Iris pigment epithelial cell (primary cell): ENCODE measurements at regions not wholly inside any gene's neighbourhood (a gene's known extent, or its start where the extent isn't known, plus 50 kb on each side); places are given as distances from the start of the nearest gene placed in this dataset.

Experiments used
- DNase-seq: peaks from one replicate; pipeline ENCODE4 v3.0.0-alpha.2; 2011; ENCODE audit warnings: low read depth

DNA sequence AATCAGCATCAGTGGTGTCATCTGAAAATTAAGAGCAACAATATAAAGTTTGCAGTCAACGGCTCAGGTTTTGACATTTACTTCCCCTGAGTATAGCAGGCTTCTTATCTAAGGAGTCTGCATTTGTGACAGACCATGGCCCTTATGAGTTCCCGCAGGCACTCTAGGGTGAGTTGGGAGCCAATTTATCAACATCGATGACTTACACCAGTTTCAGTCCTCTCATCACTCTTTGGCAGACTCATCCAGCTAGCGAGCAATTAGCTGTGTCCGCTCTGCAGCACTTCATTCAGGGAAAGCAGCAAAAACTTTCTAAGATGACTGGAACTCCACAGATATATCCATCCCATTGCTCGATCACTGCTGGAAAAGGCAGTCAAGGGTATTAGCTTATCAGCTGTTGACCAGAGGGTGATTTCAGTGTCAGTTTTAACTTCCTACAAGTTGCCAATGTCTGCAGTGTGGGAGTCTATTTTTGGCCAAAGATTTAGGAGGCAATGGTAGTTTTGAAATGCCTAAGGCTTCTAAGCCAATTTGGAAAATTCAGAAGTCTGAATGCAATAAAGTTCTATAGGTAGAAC is 625.1 kb upstream of the TENM3 start:
- DNase-seq: no peak

- DNase-seq: no peak
Measured at GRCh38 chr4:181618896-181619295, 624.3 kb upstream of the TENM3 start.

- no peak for DNase-seq
Measured at GRCh38 chr4:181619651-181620050, 623.6 kb upstream of the TENM3 start.

DNA sequence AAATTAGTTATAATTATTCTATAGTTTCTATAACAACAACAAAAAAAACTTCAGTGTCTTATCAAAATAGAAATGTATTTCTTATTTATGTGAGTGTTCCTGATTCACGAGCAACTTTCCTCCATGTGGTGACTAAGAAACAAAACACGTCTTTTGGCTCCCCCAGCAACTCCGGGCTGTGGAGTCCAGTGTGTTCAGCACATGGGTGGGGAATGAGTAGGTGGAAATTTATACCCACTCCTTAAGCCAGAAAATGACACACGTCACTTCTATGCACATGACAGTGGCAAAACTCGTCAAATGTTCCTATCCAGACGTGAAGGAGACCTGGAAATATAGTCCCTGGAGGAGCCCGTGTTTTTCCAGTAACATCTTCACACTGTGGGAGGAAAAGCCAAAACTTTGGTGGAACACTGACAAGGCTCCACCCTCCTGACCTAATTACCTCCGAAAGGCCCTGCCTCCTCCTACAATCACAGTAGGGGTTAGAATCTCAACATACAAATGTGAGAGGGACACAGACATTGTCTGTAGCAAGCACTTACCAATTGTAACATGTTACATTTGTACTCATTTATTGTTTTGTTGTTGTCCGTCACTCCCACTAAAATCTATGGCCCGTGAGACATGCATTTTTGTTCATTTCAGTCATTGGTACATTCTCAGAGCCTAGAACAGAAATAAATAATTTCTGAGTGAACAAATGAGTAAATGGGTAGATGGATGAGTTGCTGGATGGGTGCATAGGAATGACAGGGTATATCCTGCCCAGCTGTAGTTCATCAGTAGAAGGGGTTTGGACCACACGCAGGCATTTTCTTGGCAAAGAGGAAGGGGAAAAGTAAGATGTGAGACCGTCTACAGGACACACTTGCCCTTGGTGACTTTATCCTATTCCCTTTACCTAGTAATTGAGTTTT is 605.8 kb upstream of the TENM3 start:
- peak; percentile 22 for DNase-seq

DNA sequence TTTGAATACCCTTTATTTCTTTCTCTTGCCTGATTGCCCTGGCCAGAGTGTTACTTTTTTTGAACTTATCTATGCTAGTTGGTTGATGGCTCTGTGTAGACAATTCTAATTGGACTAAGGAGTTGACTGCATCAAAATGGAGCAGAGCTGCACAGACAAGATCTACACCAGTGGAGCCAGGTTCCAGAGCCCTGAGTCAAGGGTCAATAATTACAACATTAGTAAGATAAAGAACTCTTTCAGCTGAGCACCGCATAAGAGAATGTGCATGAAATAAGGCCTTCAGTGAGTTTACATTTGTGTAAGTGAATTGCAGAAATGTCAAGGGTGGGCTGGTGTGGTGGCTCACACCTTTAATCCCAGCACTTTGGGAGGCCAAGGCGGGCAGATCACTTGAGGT is 599.7 kb upstream of the TENM3 start:
- peak; percentile 32 for DNase-seq

DNA sequence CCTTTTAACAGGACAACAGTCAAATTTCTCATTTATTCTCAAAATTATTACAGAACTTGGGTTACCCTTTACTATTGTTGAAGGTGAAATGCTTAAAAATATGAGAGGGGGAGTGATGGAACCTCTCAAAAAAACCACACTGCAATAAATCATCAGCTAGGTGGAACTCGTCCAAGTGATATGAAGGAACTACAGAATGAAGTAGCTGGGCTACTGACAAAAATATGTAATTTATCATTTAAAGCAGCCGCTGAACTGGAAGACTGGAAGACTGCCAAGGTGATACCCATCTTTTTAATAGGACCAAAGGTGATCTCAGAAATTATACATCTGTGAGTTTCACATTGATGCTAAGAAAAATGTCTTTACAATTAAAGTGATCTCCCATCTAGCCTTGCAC is 597.7 kb upstream of the TENM3 start:
- peak; percentile 21 for DNase-seq

GRCh38 chr4:181646864-181647263 is 596.3 kb upstream of the TENM3 start:
- DNase-seq: peak; percentile 87

DNA sequence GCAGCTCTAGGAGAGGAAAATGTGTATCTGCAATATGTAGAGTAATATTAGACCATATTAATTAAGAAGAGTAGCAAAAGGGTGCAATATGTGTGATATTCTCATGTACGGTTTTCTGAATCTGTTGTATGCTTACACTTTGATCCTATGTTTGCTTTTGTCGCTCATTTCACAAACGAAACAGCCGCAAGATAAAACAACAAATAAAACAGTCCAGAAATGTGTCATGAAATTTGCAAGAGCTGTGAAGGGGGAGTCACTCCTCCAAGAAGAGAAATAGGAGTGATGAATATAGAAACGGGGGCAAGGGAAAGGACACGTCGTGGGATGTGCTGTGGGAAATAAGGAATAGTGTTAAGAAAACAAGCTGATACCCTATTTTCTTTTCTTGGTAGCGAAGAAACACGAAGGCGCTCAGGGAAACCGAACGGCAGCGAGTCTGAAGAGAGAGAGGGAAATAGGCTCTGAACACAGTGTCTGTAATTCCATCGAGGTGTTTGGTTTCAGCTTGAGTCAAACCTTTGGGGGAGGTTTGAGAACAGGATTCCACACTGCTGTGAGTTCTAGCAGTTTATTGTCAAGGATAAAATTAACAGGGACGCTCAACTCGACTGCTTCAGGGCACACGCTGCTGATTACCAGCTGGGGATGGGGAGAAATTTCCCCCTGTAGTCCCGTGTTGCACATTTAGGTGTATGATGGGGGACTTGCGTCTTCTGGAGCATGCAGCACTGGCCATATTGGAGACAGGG is 595.6 kb upstream of the TENM3 start:
- peak; percentile 88 for DNase-seq

GRCh38 chr4:181650033-181650825 is 593.0 kb upstream of the TENM3 start:
- peak; percentile 62 for DNase-seq

DNA sequence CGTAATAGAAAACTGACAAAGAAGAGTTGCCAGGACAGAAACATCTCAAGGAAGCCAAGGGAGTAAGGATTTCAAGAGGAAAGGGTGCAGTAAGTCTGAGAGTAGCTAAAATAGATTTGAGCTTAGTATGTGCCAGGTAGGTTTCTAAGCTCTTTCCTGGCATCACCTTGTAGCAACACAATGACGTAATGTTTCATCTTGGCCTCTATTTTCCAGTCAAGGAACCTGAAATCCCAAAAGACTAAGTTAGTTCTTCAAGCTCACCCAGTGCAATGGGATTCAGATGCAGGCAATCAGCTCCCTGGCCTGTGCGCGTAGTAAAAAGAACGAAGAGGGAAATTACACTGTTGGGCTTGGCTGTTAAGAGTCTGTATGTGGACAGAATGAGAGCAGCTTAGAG is 586.5 kb upstream of the TENM3 start:
- DNase-seq: no peak

GRCh38 chr4:181659202-181659601 is 584.0 kb upstream of the TENM3 start:
- DNase-seq: peak; percentile 60

- no peak for DNase-seq
Measured at GRCh38 chr4:181659876-181660275, 583.3 kb upstream of the TENM3 start.

DNA sequence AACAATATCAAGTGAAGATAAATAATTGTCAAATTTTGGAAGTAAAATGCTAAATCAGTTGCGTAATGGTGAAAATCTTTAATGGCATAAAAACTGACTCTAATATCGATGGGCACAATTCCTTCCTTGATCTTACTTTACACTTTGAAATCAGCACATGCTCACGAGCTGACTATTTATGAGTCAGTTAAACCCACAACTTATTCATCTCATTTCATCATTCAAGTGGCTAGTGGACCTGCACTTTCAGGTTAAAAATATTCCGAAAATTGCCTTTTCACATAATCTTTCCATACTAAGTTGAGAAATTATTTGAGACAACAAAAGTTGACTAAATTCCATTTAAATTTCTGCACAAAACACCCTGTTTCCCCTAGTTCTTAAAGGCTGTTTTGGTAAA is 582.1 kb upstream of the TENM3 start:
- DNase-seq: peak; percentile 90

- no peak for DNase-seq
Measured at GRCh38 chr4:181661923-181662322, 581.3 kb upstream of the TENM3 start.

GRCh38 chr4:181662383-181662782 is 580.8 kb upstream of the TENM3 start:
- peak; percentile 73 for DNase-seq

DNA sequence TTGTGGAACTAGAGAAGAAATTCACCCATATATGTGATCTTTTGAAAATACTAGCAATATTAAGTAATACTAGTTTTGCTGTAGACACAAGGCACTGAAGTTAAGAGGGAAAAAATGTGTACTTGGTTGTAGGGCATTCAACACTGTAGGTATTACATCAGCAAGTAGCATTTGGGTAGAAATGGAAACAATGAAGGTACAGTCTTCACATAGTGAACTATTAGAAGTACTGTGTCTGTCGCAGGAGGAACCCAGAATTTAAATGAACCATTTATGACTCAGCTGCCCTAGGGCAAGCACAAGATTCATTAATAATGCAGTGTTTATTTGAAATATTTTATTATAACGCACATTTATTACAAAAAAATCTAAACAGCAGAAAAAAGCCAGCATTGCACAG is 572.7 kb upstream of the TENM3 start:
- no peak for DNase-seq

- no peak for DNase-seq
Measured at GRCh38 chr4:181671672-181672071, 571.5 kb upstream of the TENM3 start.

- DNase-seq: no peak
Measured at GRCh38 chr4:181672751-181673150, 570.5 kb upstream of the TENM3 start.

GRCh38 chr4:181674315-181674875 is 568.8 kb upstream of the TENM3 start:
- DNase-seq: peak; percentile 93

GRCh38 chr4:181676546-181676945 is 566.7 kb upstream of the TENM3 start:
- DNase-seq: no peak

GRCh38 chr4:181677201-181677600 is 566.0 kb upstream of the TENM3 start:
- DNase-seq: no peak

DNA sequence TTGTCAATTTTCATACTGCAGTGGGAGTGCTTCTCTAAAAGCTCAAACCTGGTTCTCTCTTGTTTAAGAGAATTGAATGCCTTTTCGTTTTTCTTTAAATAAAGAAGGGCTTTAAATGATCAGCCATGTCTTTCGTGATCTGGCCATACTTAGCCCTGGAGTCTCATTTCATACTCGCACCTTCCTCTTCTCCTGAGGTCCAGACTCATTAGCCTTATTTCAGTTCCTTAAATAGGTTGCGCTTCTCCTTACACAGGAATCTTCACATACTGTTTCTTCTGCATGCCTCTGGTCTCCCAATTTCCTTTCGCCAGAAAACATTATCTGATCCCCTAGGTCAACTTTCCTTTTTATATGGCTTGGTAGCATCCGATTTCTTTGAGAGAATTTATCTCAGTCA is 565.6 kb upstream of the TENM3 start:
- DNase-seq: no peak
